GM19452 (cell line): ENCODE measurements at regions not wholly inside any gene's neighbourhood (a gene's known extent, or its start where the extent isn't known, plus 50 kb on each side); places are given as distances from the start of the nearest gene placed in this dataset.
"Not testable (repeated sequence)": the region's sequence is repeated elsewhere in the genome, so short reads cannot be mapped to it uniquely, and the experiment has no call there.

ENCODE experiments used
- ATAC-seq: cut with Tn5 transposase; IDR thresholded peaks from one replicate; pipeline ENCODE4 v1.9.1; 2021; ENCODE audit not compliant: unreplicated experiment

- ATAC-seq, result no peak
Observed at GRCh38 chr2:107102176-107102575, 216.2 kb upstream of the ST6GAL2 start.

GRCh38 chr2:107107351-107107750, 221.4 kb upstream of the ST6GAL2 start:
- ATAC-seq, result no peak

DNA sequence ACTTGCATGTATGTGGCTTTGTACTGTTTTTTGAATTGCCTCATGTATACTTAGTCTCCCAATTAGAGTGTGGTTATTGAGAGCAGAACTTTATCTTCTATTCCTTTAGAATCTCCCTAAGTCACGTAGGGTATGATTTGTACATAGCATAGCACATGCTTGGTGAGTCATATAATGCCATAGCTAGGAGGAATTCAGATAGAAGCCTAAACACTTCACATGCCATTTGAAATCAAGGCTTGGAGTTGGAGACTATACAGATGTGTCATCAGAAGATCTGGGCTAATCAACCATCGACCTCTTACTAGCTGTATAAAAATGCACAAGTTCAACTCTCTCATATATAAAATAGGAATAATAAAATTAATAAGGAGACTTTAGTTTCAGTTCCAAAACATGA, 222.6 kb upstream of the ST6GAL2 start:
- no peak for ATAC-seq

DNA sequence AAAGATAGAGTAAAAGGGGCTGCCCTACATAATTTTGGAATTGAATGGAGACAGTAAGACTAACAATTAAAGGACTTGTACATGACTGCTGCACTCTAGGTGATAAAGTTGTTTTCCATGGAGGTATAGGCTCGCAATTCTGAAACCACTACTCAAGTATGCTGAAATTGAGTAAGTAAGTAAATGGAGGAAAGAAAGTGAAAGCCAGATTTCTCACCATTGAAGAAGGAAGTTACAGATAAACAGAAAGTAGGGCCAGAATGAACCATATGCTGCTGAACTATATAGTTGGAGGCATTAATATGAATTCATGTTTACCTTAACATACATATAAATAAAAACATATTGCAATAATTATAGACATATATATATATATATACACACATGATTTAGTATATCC, 225.7 kb upstream of the ST6GAL2 start:
- no peak for ATAC-seq

- no peak for ATAC-seq
Observed at GRCh38 chr2:107112561-107112960, 226.6 kb upstream of the ST6GAL2 start.

- ATAC-seq, result no peak
Observed at GRCh38 chr2:107128381-107128780, 242.4 kb upstream of the ST6GAL2 start.

DNA sequence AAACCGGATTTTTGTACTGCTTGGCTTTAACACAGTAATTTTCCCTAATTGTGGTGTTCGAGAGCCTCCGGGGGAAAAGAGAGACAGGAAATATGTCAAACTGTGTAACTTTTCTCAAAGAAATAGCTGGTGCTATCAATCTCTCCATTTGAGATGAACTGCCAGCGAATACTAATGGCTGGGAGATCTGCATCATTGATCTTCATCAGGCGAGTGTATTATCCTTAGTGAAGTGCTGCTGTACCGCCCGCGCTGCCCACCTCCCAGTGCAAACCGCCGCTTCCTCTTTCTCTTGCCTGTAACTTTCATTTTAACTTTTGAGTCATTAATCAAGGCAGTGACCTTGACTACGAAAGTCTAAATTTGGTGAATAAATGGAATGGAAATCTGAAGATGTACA, 246.1 kb upstream of the ST6GAL2 start:
- peak; percentile 95 for ATAC-seq

- ATAC-seq, result no peak
Observed at GRCh38 chr2:107132746-107133145, 246.8 kb upstream of the ST6GAL2 start.

- ATAC-seq, result no peak
Observed at GRCh38 chr2:107133412-107133811, 247.4 kb upstream of the ST6GAL2 start.

- no peak for ATAC-seq
Observed at GRCh38 chr2:107136733-107137132, 250.8 kb upstream of the ST6GAL2 start.

DNA sequence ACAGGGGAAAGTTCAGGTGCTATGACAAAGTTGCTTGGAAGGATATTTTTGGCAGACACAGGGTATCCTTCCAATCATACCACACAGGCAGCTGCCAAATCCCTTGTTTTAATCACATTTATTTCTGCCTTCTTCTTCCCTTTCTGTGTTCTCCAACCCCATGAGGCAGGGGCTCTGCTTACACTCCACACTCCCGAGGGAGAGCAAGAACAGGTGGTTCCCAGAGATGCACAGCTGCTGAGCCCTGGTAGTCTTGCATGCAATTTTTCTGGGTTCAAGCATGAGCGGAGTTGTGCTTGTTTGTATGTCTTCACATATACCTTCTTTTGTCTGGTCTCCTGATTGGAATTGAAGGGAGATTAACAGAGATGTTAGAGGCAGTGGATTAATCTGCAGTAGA, 251.7 kb upstream of the ST6GAL2 start:
- ATAC-seq, result no peak

- ATAC-seq, result no peak
Observed at GRCh38 chr2:107146181-107146580, 260.2 kb upstream of the ST6GAL2 start.

GRCh38 chr2:107146645-107147044, 260.7 kb upstream of the ST6GAL2 start:
- ATAC-seq, result not testable (repeated sequence)

DNA sequence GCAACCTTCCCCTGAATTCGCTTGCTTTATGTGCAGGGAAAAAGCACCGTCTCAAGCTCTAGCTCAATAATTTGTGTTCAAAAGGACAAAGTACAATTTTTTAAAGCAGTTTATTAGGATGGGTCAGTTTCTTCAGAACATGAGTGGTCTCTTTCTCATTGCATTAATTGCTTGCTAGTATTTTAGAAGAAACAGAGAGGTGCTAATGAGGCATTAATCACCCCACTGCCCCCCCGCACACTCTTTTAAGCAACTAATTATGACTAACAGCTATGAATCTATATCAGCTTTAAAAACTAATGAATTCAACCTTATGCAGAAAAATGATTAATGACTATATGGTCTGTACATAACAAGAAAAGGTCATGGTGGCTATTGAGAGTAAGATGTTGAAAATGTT, 262.1 kb upstream of the ST6GAL2 start:
- no peak for ATAC-seq

DNA sequence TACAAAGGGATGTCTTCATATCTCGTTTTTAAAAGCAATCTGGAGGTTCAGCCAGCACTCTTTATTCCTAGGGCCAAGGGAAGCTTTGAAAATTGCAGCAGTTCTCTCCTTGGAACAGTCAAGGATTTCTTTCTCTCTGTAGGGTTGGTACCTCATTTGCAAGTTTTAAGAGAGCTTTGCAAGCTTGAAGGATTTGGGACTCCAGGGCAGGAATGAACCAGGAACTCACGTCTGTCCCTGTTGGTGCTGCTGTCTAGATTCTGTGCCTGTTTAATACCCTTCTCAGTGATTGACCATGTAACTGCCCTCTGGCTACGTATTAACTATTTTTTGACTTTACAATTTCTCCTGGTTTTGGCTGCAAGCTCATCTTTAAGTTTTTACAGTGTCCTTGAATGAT, 262.5 kb upstream of the ST6GAL2 start:
- no peak for ATAC-seq

GRCh38 chr2:107160640-107161239, 274.8 kb upstream of the ST6GAL2 start:
- ATAC-seq, result no peak

- no peak for ATAC-seq
Observed at GRCh38 chr2:107168141-107168540, 282.2 kb upstream of the ST6GAL2 start.

GRCh38 chr2:107174171-107174570, 288.2 kb upstream of the ST6GAL2 start:
- ATAC-seq, result no peak

GRCh38 chr2:107182981-107183380, 297.0 kb upstream of the ST6GAL2 start:
- ATAC-seq, result no peak

DNA sequence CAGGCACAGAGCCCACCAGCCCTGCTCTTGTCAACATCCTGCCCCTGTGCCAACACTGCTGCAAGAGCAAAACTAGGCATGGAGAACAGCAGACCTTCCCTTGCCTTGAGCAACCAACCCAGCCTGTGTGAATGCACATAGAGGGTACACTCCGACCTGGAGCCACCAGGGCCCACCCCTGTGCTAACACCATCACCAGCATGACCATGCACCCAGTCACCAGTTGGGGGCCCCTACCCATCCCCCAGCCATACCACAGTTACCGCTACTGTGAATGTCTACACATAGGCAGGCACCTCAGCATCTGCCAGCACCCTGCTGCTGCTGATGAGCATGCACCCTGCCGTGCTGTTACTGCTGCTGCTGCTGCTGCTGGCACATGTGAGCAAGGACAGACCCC, 301.9 kb upstream of the ST6GAL2 start:
- ATAC-seq, result no peak

- no peak for ATAC-seq
Observed at GRCh38 chr2:107195631-107196030, 309.7 kb upstream of the ST6GAL2 start.

GRCh38 chr2:107197594-107198294, 311.8 kb upstream of the ST6GAL2 start:
- no peak for ATAC-seq
